Activated T-cell treated with anti-CD3 and anti-CD28 coated beads, Interleukin-2, amount 50 U/mL, for 72 hours (primary cell): ENCODE measurements at regions not wholly inside any gene's neighbourhood (a gene's known extent, or its start where the extent isn't known, plus 50 kb on each side); places are given as distances from the start of the nearest gene placed in this dataset.

Source experiments
- ATAC-seq, 2 donors: fragments of 150-1000 bp; cut with Tn5 transposase; replicated peaks in 1 of 2; 2 replicates each; pipeline ENCODE4 v1.10.0; 2021; ENCODE audit warnings: moderate library complexity in 2 of 2, mild to moderate bottlenecking in 1 of 2
- DNase-seq, 2 donors: peaks; one replicate each; pipeline ENCODE4 v3.0.0; 2021 to 2022; ENCODE audit warnings: mixed read lengths in 1 of 2
- H3K27ac Mint-ChIP-seq: one replicate; pipeline ENCODE4 v1.8.0; 2022; ENCODE audit warnings: mild to moderate bottlenecking, moderate library complexity, mixed read lengths
- H3K27me3 Mint-ChIP-seq: one replicate; pipeline ENCODE4 v1.8.0; 2022; ENCODE audit warnings: low read depth, mixed read lengths
- H3K36me3 Mint-ChIP-seq, 2 donors: one replicate each; pipeline ENCODE4 v1.8.0; 2022; ENCODE audit warnings: mixed read lengths in 2 of 2, mild to moderate bottlenecking in 1 of 2; ENCODE audit not compliant: insufficient read depth in 2 of 2
- H3K4me1 Mint-ChIP-seq: one replicate; pipeline ENCODE4 v1.8.0; 2022; ENCODE audit warnings: low read depth, mixed read lengths
- H3K4me3 Mint-ChIP-seq, 2 donors: one replicate each; pipeline ENCODE4 v1.8.0; 2022; ENCODE audit warnings: mild to moderate bottlenecking in 2 of 2, mixed read lengths in 2 of 2, moderate library complexity in 2 of 2
- H3K9me3 Mint-ChIP-seq, 2 donors: one replicate each; pipeline ENCODE4 v1.8.0; 2022; ENCODE audit warnings: mixed read lengths in 2 of 2

DNA sequence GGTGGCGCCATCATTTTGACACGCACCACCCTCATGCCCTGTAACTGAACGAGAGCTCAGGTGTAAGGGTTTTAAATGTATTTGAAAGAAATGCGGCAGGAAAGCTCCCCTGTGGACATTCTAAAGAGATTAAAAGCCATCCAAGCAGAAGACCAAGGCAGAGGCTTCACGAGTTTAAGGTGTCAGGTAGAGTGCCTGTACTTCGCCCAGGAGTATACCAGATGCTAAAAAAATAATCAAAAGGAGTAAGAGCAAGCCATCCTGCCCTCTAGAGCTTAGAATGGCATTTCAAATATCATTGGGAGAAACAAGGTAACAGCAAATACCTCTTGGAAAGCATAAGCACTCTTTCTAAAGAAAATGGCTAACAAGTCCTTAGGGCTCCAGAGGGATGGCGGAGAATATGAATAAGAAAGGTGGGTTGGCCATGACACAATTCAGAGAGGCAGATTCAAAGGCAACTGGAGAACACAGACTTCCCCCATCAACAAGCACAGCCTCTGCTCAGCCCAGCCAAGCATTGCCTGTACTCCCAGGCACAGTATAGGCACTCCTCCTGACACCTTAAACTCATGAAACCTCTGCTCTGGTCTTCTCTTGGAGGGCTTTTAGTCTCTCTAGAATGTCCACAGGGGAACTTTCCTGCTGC, 447.6 kb downstream of the SUCLA2 start:
- H3K4me1 Mint-ChIP-seq, result no peaks in the 10 kb centered on the region
- no peaks in the 10 kb centered on the region for H3K9me3 Mint-ChIP-seq
- H3K4me3 Mint-ChIP-seq, result no peak overlapping the region
- H3K27ac Mint-ChIP-seq, result no peak overlapping the region
- H3K27me3 Mint-ChIP-seq, result no peaks in the 10 kb centered on the region
- no peak for DNase-seq
- H3K36me3 Mint-ChIP-seq, result no peaks in the 10 kb centered on the region
- ATAC-seq, result no peak

DNA sequence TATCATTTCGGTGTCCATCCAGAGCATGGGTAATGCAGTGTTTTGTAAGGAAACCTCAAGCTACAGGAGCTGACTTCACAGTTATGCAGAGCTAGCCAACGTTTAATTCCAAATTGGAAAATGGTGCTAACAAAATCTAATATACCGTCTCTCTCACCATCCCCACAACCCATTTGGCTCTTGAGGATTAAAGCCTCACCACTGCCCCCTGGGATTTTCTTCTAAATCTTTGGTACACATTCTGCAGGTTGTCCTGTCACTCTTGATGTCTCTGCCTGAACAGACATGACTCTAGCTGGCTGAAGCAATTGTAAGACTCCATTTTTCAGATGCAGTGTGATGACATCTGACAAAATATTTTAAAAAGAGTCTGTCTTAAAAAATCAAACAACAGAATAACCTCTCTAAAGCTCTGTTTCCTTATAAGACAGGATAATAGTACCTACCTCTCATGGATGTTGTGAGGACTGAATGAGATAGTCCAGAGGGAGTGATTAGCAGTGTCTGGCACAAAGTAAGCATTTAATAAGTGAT, 451.8 kb downstream of the SUCLA2 start:
- Mint-ChIP-seq H3K36me3 (no peaks in the 10 kb centered on the region), H3K9me3 (no peaks in the 10 kb centered on the region)

GRCh38 chr13:47548294-47548840, 452.7 kb downstream of the SUCLA2 start:
- Mint-ChIP-seq H3K27ac (no peak overlapping the region), H3K4me3 (no peak overlapping the region), H3K27me3 (no peaks in the 10 kb centered on the region), H3K36me3 (no peaks in the 10 kb centered on the region), H3K9me3 (no peaks in the 10 kb centered on the region), H3K4me1 (no peaks in the 10 kb centered on the region)
- no peak for ATAC-seq
- no peak for DNase-seq

More for the DNA sequence above, 451.8 kb downstream of the SUCLA2 start:
- no peak for ATAC-seq
- DNase-seq, result no peak
- H3K4me1 Mint-ChIP-seq, result no peaks in the 10 kb centered on the region
- H3K27ac Mint-ChIP-seq, result no peak overlapping the region
- H3K4me3 Mint-ChIP-seq, result no peak overlapping the region
- no peaks in the 10 kb centered on the region for H3K27me3 Mint-ChIP-seq

DNA sequence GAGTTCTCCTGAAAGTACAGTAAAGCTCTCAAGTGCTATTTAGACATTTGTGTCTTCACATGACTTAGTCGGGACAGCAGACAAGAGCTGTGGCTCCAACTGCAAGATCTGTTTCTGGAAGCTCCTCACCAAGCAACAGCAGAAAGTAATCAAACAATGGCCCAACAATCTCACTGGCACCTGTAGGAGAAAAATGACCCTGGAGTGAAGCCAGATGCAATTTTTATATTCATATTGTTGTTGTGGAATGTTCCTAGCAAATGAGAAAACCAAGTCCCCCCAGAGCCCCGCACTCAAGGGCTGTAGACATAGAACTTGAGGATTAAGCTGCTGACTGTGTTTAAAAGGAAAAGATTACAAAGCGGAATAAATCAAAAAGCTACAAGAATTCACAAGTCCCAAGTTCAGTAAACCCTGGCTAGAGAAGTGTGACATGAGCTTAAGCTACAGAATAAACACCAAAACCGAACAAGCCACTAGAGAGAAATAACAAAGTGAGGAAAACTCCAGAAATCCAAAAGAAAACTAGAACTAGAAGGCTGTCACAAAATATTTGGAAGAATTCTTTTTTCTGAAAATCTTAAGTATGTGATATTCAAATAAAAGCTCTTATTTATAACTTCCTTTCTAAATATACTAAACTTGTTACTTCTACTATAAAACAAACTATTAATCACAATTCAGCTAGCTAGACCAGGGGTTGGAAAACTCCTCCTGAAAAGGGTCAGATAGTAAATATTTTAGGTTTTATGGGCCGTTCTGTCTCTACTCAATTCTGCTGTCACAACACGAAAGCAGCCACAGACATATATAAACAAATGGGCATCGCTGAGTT, 454.5 kb downstream of the SUCLA2 start:
- H3K27me3 Mint-ChIP-seq, result no peaks in the 10 kb centered on the region
- H3K36me3 Mint-ChIP-seq, result no peaks in the 10 kb centered on the region
- no peak overlapping the region for H3K4me3 Mint-ChIP-seq
- no peak overlapping the region for H3K27ac Mint-ChIP-seq
- ATAC-seq (no peak), DNase-seq (no peak)
- no peaks in the 10 kb centered on the region for H3K9me3 Mint-ChIP-seq
- H3K4me1 Mint-ChIP-seq, result no peaks in the 10 kb centered on the region

DNA sequence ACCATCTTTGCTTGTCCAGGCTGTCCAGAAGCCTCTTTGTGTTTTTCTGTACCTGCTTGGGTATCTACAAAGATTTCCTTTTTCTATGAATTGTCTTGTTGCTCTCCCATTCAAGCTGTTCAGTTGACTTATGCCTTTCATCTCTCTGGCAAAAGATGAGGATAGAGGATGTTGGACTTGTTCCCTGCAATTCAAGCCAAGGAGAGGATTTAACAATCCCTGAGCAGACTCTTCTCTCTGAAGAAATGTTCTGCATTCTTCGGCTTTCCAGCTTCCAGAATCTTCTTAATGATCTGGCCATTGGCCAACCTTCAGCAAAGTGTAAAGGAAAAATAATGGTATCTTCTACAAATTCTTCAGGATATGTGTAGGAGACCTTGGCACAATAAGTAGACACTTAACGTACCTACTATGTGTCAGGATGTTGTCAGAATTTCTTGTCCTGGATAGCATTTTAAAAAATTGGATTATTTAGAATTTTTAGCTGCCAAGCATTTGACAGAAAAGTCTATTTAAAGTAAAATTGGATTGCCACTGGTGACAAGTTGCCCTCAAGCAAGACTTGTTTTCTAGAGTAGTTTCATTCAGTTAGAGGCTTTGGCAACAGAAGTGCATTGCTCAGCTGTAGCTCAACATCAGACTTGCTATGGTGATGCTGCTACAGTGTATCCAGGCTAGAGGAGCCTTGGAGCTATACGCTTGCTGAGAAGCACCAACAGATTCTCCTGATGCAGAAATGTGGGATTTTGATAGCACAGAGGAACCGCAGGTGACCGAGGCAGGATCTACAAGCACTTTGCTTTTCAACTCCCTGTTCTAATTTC, 455.7 kb downstream of the SUCLA2 start:
- no peak for ATAC-seq

DNA sequence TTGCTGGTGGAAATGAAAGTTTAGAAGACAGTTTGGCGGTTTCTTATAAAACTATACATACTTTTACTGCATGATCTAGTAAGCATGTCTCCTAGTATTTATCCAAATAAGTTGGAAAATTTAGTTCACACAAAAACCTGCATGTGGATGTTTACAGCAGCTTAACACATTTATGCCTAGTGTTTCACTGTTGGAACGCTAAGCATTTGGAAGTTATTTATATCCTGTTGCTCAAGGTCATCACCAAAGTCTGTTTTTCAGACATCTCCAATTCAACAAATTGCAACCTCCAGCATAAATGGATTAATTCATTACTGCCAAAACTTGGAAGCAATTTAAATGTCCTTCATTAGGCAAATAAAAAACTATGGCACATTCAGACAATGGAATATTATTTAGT, 461.8 kb downstream of the SUCLA2 start:
- H3K4me3 Mint-ChIP-seq, result no peak overlapping the region
- H3K27ac Mint-ChIP-seq, result no peak overlapping the region
- peaks cover 0 to 2% of the 10 kb centered on the region in 2 donors for H3K36me3 Mint-ChIP-seq
- DNase-seq, result no peak
- H3K27me3 Mint-ChIP-seq, result no peaks in the 10 kb centered on the region
- ATAC-seq, result no peak
- H3K4me1 Mint-ChIP-seq, result no peaks in the 10 kb centered on the region
- H3K9me3 Mint-ChIP-seq, result peaks cover 11 to 13% of the 10 kb centered on the region in 2 donors

More for the DNA sequence above, 455.7 kb downstream of the SUCLA2 start:
- Mint-ChIP-seq H3K36me3 (no peaks in the 10 kb centered on the region), H3K4me1 (no peaks in the 10 kb centered on the region), H3K4me3 (no peak overlapping the region), H3K27me3 (no peaks in the 10 kb centered on the region), H3K27ac (no peak overlapping the region), H3K9me3 (no peaks in the 10 kb centered on the region)
- no peak for DNase-seq

GRCh38 chr13:47523771-47524170, 477.3 kb downstream of the SUCLA2 start:
- no peak overlapping the region for H3K4me3 Mint-ChIP-seq
- no peaks in the 10 kb centered on the region for H3K27me3 Mint-ChIP-seq
- H3K36me3 Mint-ChIP-seq, result no peaks in the 10 kb centered on the region
- no peaks in the 10 kb centered on the region for H3K4me1 Mint-ChIP-seq
- peaks cover 0 to 4% of the 10 kb centered on the region in 2 donors for H3K9me3 Mint-ChIP-seq
- DNase-seq (no peak), ATAC-seq (no peak)
- H3K27ac Mint-ChIP-seq, result no peak overlapping the region

GRCh38 chr13:47521890-47522487, 479.1 kb downstream of the SUCLA2 start:
- Mint-ChIP-seq H3K36me3 (no peaks in the 10 kb centered on the region), H3K9me3 (peaks cover 0 to 4% of the 10 kb centered on the region in 2 donors), H3K27ac (no peak overlapping the region), H3K4me3 (no peak overlapping the region), H3K4me1 (no peaks in the 10 kb centered on the region), H3K27me3 (no peaks in the 10 kb centered on the region)
- ATAC-seq (no peak), DNase-seq (no peak)

- ATAC-seq (no peak), DNase-seq (no peak)
- Mint-ChIP-seq H3K36me3 (peaks cover 0 to 1% of the 10 kb centered on the region in 2 donors), H3K4me1 (no peaks in the 10 kb centered on the region), H3K9me3 (peaks cover 4% of the 10 kb centered on the region in 2 donors), H3K4me3 (no peak overlapping the region), H3K27me3 (no peaks in the 10 kb centered on the region), H3K27ac (no peak overlapping the region)
Measured at GRCh38 chr13:47519626-47520025, 481.4 kb downstream of the SUCLA2 start.

DNA sequence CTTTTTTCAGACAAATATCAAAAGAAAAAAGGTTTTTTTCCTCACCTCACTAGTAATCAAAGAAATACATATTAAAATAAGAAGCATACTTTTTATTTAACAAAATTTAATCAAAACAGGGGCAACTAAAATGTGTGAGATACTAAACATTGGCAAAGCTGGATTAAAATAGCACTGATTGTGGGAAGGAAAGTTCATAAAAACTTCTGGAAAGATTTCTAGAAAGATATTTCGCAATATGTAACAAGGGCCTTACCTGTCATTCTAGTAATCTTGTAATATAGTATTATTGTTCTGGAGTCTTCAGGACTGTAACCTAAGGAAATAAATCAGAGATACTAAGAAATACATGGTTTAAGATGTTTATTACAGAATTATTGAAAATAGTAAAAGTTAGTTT, 482.5 kb downstream of the SUCLA2 start:
- no peak for DNase-seq

GRCh38 chr13:47511647-47512046, 489.4 kb downstream of the SUCLA2 start:
- Mint-ChIP-seq H3K4me3 (no peak overlapping the region), H3K9me3 (peaks cover 4 to 7% of the 10 kb centered on the region in 2 donors), H3K27ac (no peak overlapping the region), H3K36me3 (peaks cover 0 to 1% of the 10 kb centered on the region in 2 donors), H3K27me3 (no peaks in the 10 kb centered on the region), H3K4me1 (no peaks in the 10 kb centered on the region)
- ATAC-seq (no peak), DNase-seq (no peak)

More for the DNA sequence above, 482.5 kb downstream of the SUCLA2 start:
- Mint-ChIP-seq H3K4me1 (no peaks in the 10 kb centered on the region), H3K27ac (no peak overlapping the region), H3K9me3 (peaks cover 4 to 7% of the 10 kb centered on the region in 2 donors), H3K27me3 (no peaks in the 10 kb centered on the region), H3K36me3 (peaks cover 0 to 1% of the 10 kb centered on the region in 2 donors), H3K4me3 (no peak overlapping the region)
- ATAC-seq, result no peak

GRCh38 chr13:47508527-47509228, 492.4 kb downstream of the SUCLA2 start:
- H3K9me3 Mint-ChIP-seq, result no peaks in the 10 kb centered on the region
- no peak overlapping the region for H3K27ac Mint-ChIP-seq
- DNase-seq (no peak), ATAC-seq (no peak)
- H3K4me3 Mint-ChIP-seq, result no peak overlapping the region
- H3K4me1 Mint-ChIP-seq, result no peaks in the 10 kb centered on the region
- no peaks in the 10 kb centered on the region for H3K27me3 Mint-ChIP-seq
- no peaks in the 10 kb centered on the region for H3K36me3 Mint-ChIP-seq
